K562 (cell line): ENCODE measurements at regions not wholly inside any gene's neighbourhood (a gene's known extent, or its start where the extent isn't known, plus 50 kb on each side); places are given as distances from the start of the nearest gene placed in this dataset.
A peak's percentile ranks its signal among the peaks of the same experiment; 100 is the strongest.

ENCODE experiments used
- ATAC-seq: fragments of 200-7000 bp; cut with Tn5 transposase; 3 replicates; pipeline ENCODE4 v1.9.1; 2020; ENCODE audit warnings: moderate library complexity
- BruUV-seq: library from RNA; stranded (reverse); fragments of 400-500 nt; replicated peaks from 2 replicates; lab custom pipeline; 2021; lab: Mats Ljungman, UMichigan
- CTCF ChIA-PET: fragments of 300-600 bp; formaldehyde crosslinking; extraction: SDS; loops from one replicate; lab custom pipeline; 2021; ENCODE audit warnings: low intra/inter-chr PET ratio; lab: Yijun Ruan, JAX
- POLR2A ChIA-PET: fragments of 300-600, 350-650 bp; sonication (Branson Sonifier 250); formaldehyde crosslinking; extraction: SDS; loops from one replicate; lab custom pipeline; 2021; ENCODE audit warnings: antibody characterized with exemption, inconsistent platforms; lab: Yijun Ruan, JAX
- DNase-seq, 4 experiments: peaks; one replicate each; pipeline versions ENCODE4 v3.0.0 to v3.0.0-alpha.2; 2011 to 2018; ENCODE audit warnings: low spot score in 3 of 4, mixed read lengths in 3 of 4; ENCODE audit errors: extremely low read depth in 1 of 4
- FAIRE-seq: peaks from 2 replicates; lab custom pipeline; 2011; peaks lifted over from hg19 to GRCh38; lab: Jason Lieb, UNC
- H2AFZ ChIP-seq: 2 replicates; pipeline ENCODE4 v1.6.0; 2011; ENCODE audit warnings: low read depth, low read length, control low read depth, inconsistent platforms
- H3K27ac ChIP-seq: fragments of 200-600 bp; 3 replicates; pipeline ENCODE4 v1.8.0; 2011; ENCODE audit warnings: low read depth, mild to moderate bottlenecking, control low read depth, inconsistent platforms, low read length, moderate library complexity, mixed read lengths; ENCODE audit errors: extremely low read depth
- H3K27me3 ChIP-seq, 2 experiments: fragments of 300-600 bp in 1 of 2; 2 replicates in 1 of 2; 3 replicates in 1 of 2; pipeline versions ENCODE4 v1.6.0 to v1.8.0; 2011; ENCODE audit warnings: inconsistent platforms in 2 of 2, low read length in 2 of 2, mild to moderate bottlenecking in 1 of 2, mixed read lengths in 1 of 2, moderate library complexity in 1 of 2; ENCODE audit not compliant: control insufficient read depth in 2 of 2, insufficient read depth in 2 of 2
- H3K36me3 ChIP-seq: fragments of 300-600 bp; 3 replicates; pipeline ENCODE4 v1.8.0; 2011; ENCODE audit warnings: mild to moderate bottlenecking, low read length, inconsistent platforms; ENCODE audit not compliant: control insufficient read depth, insufficient read depth
- H3K4me1 ChIP-seq, 2 experiments: fragments of 200-600 bp in 1 of 2; replicated peaks in 1 of 2; 2 replicates in 1 of 2; 3 replicates in 1 of 2; pipeline versions ENCODE4 v1.5.1 to v1.8.0; 2011; ENCODE audit warnings: inconsistent platforms in 2 of 2, low read length in 2 of 2, mild to moderate bottlenecking in 1 of 2, mixed read lengths in 1 of 2, moderate library complexity in 1 of 2; ENCODE audit not compliant: control insufficient read depth in 2 of 2, insufficient read depth in 2 of 2
- H3K4me2 ChIP-seq: 2 replicates; pipeline ENCODE4 v1.6.1; 2011; ENCODE audit warnings: low read length, control low read depth, inconsistent platforms, mixed read lengths; ENCODE audit not compliant: insufficient read depth
- H3K4me3 ChIP-seq: fragments of 200-600 bp; sonication (generic), shearing (Covaris generic); 2 replicates; pipeline ENCODE4 v1.5.1; 2016; ENCODE audit warnings: control low read depth, inconsistent platforms
- H3K79me2 ChIP-seq: fragments of 200-600 bp; 3 replicates; pipeline ENCODE4 v1.8.0; 2011; ENCODE audit warnings: low read length, inconsistent platforms; ENCODE audit not compliant: control insufficient read depth, insufficient read depth
- H3K9ac ChIP-seq, 2 experiments: 2 replicates each; pipeline versions ENCODE4 v1.6.0 to v1.6.1; 2011; ENCODE audit warnings: low read depth in 2 of 2, low read length in 2 of 2, control low read depth in 1 of 2, inconsistent platforms in 1 of 2, mild to moderate bottlenecking in 1 of 2, mixed read lengths in 1 of 2; ENCODE audit not compliant: insufficient read depth in 1 of 2
- H3K9me1 ChIP-seq: one replicate; pipeline ENCODE4 v1.6.0; 2011; ENCODE audit warnings: inconsistent platforms, mild to moderate bottlenecking, low read length, moderate library complexity; ENCODE audit not compliant: control insufficient read depth, insufficient read depth
- H3K9me3 ChIP-seq: replicated peaks from 2 replicates; pipeline ENCODE4 v1.5.1; 2011; ENCODE audit warnings: low read depth, low read length, inconsistent platforms; ENCODE audit not compliant: control insufficient read depth, insufficient read depth
- H4K20me1 ChIP-seq: replicated peaks from 2 replicates; pipeline ENCODE4 v1.6.1; 2011; ENCODE audit warnings: low read length, inconsistent platforms, mixed read lengths; ENCODE audit not compliant: control insufficient read depth, insufficient read depth
- CTCF ChIP-seq, 3 experiments: IDR thresholded peaks in 2 of 3; conservative IDR thresholded peaks in 1 of 3; 2 replicates each; pipeline ENCODE4 v1.5.1; 2011 to 2012; ENCODE audit warnings: low read length in 3 of 3, mild to moderate bottlenecking in 3 of 3, control low read depth in 2 of 3, improper control_type of control experiment in 1 of 3, inconsistent platforms in 1 of 3, low read depth in 1 of 3, mixed read lengths in 1 of 3, moderate library complexity in 1 of 3; ENCODE audit not compliant: insufficient read depth in 2 of 3
- RAD21 ChIP-seq, 2 experiments: fragments of 250-450 bp in 1 of 2; fragments of 450-650 bp in 1 of 2; sonication (Bioruptor Pico) in 1 of 2; formaldehyde crosslinking in 1 of 2; IDR thresholded peaks in 1 of 2; conservative IDR thresholded peaks in 1 of 2; 2 replicates each; pipeline versions ENCODE4 v1.4.0 to v1.8.0; 2020 to 2022; ENCODE audit warnings: mild to moderate bottlenecking in 2 of 2, moderate library complexity in 1 of 2
- SMC3 ChIP-seq: conservative IDR thresholded peaks from 2 replicates; pipeline ENCODE4 v1.6.1; 2011; ENCODE audit warnings: low read depth, low read length, improper control_type of control experiment; ENCODE audit not compliant: insufficient read depth
- ZNF395 ChIP-seq: fragments of 200-800 bp; sonication (Bioruptor generic); IDR thresholded peaks from 2 replicates; pipeline ENCODE4 v1.6.1; 2017; ENCODE audit warnings: missing genetic modification characterization, missing compliant biosample characterization
- WGBS: fragments of 100-300 bp; shearing (Covaris generic); methylation state at CpG from one replicate; pipeline ENCODE4 v1.1.6; 2016; ENCODE audit warnings: low coverage, mixed read lengths; ENCODE audit not compliant: insufficient coverage; ENCODE audit errors: missing lambda C conversion rate; 5-methylcytosine and 5-hydroxymethylcytosine counted together
- in situ Hi-C: fragments of 300-500 bp; cut with MboI; formaldehyde crosslinking; loops from 4 replicates; pipeline ENCODE4 v1.15.0; 2018; ENCODE audit warnings: inconsistent platforms, mixed read lengths
- intact Hi-C: fragments of 100-400 bp; cut with micrococcal nuclease; formaldehyde crosslinking; loops from 2 replicates; pipeline ENCODE4 v1.14.2; 2022
- TF ChIP-seq, protein P1 (sequence below): sonication (generic); formaldehyde crosslinking; IDR thresholded peaks from 2 replicates; pipeline ENCODE4 v1.9.0; 2022; ENCODE audit warnings: mild to moderate bottlenecking, missing genetic modification reagents

GRCh38 chr11:86861810-86862209, 61.5 kb downstream of the PRSS23 start:
- Histone ChIP-seq H2AFZ (no peak overlapping the region), H3K36me3 (no peaks in the 10 kb centered on the region), H3K27ac (no peak overlapping the region), H3K79me2 (no peaks in the 10 kb centered on the region), H3K9me1 (no peaks in the 10 kb centered on the region), H3K4me1 (no peaks in the 10 kb centered on the region), H3K4me3 (no peak overlapping the region), H3K27me3 (peaks cover 15 to 30% of the 10 kb centered on the region in 2 experiments), H3K4me2 (no peak overlapping the region)
- DNase-seq, result no peak
- no peak for FAIRE-seq
- ChIA-PET CTCF (interaction anchor here (0.5 kb wide), 1 partner anchor 409 kb away, joined by 3 read pairs; no protein-coding TSS in a partner anchor), POLR2A (no interaction called here)
- intact Hi-C loops (no loop called here), in situ Hi-C loops (loop anchor here (10.0 kb wide), 2 partner anchors 423 to 563 kb away; no protein-coding TSS in a partner anchor)
- BruUV-seq, result no TSS peak
- TF ChIP-seq CTCF (IDR thresholded peaks at IDR 0.05 in 2 of 3, conservative IDR thresholded peaks at IDR 0.05 in 1 of 3; ENCODE audit: insufficient read depth in 2 of 3, low read depth in 1 of 3, low read length in 3 of 3) (peak in 1 of 3 experiments; percentile 26; a peak in 3 of 6 replicates), RAD21 (CRISPR knock-in tag; conservative IDR thresholded peaks at IDR 0.05 in 1 of 2, IDR thresholded peaks at IDR 0.05 in 1 of 2) (0 out of 4 replicates have a peak, but pooled peaks of 1 of the 2 experiments have one; percentile 12), SMC3 (no peak), ZNF395 (CRISPR knock-in tag) (no peak)
- TF ChIP-seq, protein P1, sequence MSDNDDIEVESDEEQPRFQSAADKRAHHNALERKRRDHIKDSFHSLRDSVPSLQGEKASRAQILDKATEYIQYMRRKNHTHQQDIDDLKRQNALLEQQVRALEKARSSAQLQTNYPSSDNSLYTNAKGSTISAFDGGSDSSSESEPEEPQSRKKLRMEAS, result no peak
- TF ChIP-seq, all 486 proteins: peak for 2
- WGBS, result 8% methylated on average over 6 of the region's 6 CpGs
- peak; percentile 68 for ATAC-seq
- H4K20me1 ChIP-seq, result no peaks in the 10 kb centered on the region
- no peaks in the 10 kb centered on the region for H3K9me3 ChIP-seq
- no peak overlapping the region for H3K9ac ChIP-seq
